Jurkat, Clone E6-1 (cell line): ENCODE measurements at regions not wholly inside any gene's neighbourhood (a gene's known extent, or its start where the extent isn't known, plus 50 kb on each side); places are given as distances from the start of the nearest gene placed in this dataset.

Experiments used
- DNase-seq: peaks from one replicate; pipeline ENCODE4 v3.0.0-alpha.2; 2011; ENCODE audit warnings: low read depth, low spot score
- H3K4me3 ChIP-seq: 2 replicates; pipeline ENCODE4 v1.5.1; 2011; ENCODE audit warnings: mild to moderate bottlenecking, low read length, control low read depth, moderate library complexity

GRCh38 chr11:43601511-43601910 is 79.0 kb upstream of the HSD17B12 start:
- no peak overlapping the region for H3K4me3 ChIP-seq
- DNase-seq = no peak

DNA sequence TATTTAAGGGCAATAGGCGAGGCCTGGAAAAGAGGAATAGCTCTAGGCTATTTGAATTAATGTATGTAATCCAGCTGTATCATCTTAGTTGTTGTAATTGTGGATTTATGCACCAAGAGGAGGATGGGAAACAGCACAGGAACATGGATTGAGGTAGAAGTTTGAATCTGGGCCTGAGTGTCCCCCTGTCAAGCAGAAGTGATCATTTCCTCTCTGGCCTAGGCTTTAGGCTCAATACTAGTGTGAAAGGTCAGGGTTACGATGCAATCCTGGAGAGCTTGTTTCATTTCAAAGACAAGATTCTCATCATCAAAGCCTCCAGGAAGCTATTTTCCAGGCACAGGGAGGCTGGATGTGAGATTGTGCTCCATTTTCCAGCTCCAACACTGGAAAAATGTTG is 77.9 kb upstream of the HSD17B12 start:
- no peak overlapping the region for H3K4me3 ChIP-seq
- DNase-seq = no peak

GRCh38 chr11:43614214-43614613 is 66.3 kb upstream of the HSD17B12 start:
- no peak for DNase-seq
- H3K4me3 ChIP-seq = no peak overlapping the region

GRCh38 chr11:43619863-43620505 is 60.6 kb upstream of the HSD17B12 start:
- no peak for DNase-seq
- no peak overlapping the region for H3K4me3 ChIP-seq

DNA sequence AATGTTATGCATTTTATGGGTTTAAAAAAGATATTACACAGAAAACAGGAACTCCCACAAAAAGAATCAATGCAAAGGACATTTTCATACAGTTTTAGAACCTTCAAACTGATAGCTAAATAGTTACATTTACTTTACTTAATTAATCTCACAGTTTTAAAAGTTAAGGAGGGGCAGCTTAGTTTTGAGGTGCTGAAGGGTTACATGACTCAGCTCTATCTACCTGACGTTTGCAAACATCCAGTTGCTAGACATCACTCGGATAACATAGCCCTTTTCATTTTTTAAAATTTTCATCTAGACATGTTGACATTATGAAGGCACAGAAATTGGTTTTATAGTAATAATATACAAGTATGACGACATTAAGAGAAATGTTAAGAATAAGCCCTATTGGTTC is 53.7 kb upstream of the HSD17B12 start:
- H3K4me3 ChIP-seq = no peak overlapping the region
- no peak for DNase-seq
